T-helper 1 cell (primary cell): ENCODE measurements at regions not wholly inside any gene's neighbourhood (a gene's known extent, or its start where the extent isn't known, plus 50 kb on each side); places are given as distances from the start of the nearest gene placed in this dataset.

ENCODE experiments used
- DNase-seq, 5 donors: peaks; one replicate each; pipeline ENCODE4 v3.0.0-alpha.2; 2012 to 2020

GRCh38 chr4:152157629-152158028, 378.3 kb downstream of the FBXW7 start:
- DNase-seq, result no peak

- no peak for DNase-seq
Measured at GRCh38 chr4:152156442-152156841, 379.4 kb downstream of the FBXW7 start.

GRCh38 chr4:152155070-152155469, 380.8 kb downstream of the FBXW7 start:
- DNase-seq, result no peak

DNA sequence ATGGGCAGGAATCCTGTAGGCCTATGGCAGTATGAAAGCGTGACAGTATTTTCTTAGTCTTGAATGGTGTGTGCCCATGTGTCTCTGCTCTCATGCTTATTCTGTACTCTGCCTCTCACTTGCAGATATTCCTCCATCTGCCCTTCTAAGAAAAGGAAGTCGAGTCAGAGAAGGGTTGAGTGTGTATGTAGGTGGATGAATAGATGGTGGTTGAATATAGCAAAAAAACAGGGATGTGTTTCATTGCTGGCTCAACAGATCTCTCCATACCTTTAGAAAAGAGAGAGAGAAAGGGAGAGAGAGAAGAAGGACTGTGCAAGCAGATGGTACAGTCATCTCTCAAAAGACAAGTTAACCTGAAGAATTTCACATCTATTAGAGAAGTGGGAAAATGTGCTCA, 381.5 kb downstream of the FBXW7 start:
- DNase-seq, result no peak

DNA sequence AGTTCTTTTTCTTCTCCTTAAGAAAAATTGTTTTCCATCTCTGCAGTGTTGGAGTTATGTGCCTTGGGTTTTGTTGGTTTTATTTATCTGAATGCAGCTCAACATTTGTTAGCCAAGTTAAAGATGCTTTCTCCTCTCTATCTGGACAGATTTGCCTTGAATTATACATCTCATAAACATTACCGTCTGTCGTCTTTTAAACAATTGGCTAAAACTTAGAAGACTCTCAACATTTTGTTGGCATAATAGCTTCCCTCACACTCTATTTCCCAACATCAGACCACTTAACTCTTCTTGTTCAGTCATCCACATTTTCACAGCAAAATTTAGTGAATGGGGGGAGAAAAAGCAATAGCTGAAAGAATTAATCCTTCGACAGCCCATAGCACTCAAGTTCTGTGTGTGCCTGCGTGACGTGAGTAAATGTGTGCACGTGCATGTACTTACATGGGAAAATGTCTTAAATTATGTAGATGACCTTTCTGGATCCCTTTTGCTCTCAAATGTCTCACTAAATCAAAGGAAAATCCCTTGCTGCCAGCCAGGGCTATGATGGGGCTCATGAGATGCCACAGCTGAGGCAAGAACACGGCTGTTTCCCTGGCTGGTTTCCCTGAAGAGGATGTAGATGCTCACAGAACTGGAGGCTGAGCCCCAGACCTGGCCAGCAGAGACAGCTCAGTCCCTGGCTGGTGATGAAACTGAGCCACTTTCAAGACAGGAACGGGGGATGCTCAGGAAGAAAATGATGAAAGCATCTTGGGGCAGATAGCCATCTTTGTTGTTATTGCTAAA, 382.2 kb downstream of the FBXW7 start:
- no peak for DNase-seq

- no peak for DNase-seq
Measured at GRCh38 chr4:152150214-152150613, 385.7 kb downstream of the FBXW7 start.

GRCh38 chr4:152149745-152150144, 386.1 kb downstream of the FBXW7 start:
- no peak for DNase-seq

- no peak for DNase-seq
Measured at GRCh38 chr4:152148057-152148456, 387.2 kb upstream of the GATB start.

- DNase-seq, result no peak
Measured at GRCh38 chr4:152146244-152146643, 385.4 kb upstream of the GATB start.

- no peak for DNase-seq
Measured at GRCh38 chr4:152143806-152144205, 383.0 kb upstream of the GATB start.

DNA sequence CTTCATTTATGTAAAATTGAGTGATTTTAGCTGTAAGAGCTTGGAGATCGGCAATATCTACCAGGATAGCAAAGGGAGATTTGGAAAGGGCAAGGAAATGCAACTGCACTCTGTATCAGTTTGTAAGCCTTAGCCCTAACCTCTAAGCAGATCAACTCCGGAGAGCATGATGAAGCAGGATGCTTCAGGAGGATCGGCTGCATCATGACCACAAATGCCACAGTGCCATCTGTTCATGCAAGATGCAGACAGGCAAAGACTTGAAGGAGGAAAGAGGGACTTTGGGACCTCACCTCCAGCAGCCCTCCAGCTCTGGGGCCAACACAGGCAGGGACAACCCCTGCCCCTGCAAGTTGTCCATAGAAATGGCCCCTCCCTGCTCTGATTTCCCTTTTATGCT, 377.6 kb upstream of the GATB start:
- DNase-seq, result peak in 1 of 5 donors; percentile 66

- DNase-seq, result no peak
Measured at GRCh38 chr4:152132776-152133175, 372.0 kb upstream of the GATB start.

GRCh38 chr4:152128356-152128755, 367.5 kb upstream of the GATB start:
- DNase-seq, result no peak

GRCh38 chr4:152126238-152126637, 365.4 kb upstream of the GATB start:
- DNase-seq, result no peak

- no peak for DNase-seq
Measured at GRCh38 chr4:152118819-152119553, 358.2 kb upstream of the GATB start.

DNA sequence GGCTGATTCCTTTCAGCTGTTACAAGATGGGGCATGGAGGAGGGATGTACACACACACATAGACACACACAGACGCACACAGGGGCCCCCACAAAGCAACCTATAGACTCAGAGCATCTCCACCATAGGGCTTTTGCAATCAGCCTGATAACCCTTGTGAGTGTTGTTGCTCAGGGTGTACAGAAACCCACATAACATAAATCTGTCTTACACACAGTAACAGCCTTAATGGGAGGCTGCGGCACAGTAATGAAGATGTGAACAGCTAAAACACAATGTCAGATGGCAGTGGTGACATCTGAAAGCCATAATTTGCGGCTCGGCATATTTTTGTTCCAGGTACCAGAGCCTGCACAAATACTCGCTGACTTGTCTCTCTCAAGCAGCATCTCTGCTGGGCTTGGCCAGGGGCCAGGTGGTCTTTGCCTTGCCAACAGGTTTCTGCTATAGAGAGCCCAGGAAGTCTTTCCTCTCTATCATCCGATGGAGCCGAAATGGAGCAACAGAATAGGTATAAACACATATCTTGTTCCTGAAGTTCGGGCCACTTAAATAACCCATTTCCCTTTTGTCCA, 357.2 kb upstream of the GATB start:
- no peak for DNase-seq

GRCh38 chr4:152117520-152117919, 356.7 kb upstream of the GATB start:
- DNase-seq, result no peak

DNA sequence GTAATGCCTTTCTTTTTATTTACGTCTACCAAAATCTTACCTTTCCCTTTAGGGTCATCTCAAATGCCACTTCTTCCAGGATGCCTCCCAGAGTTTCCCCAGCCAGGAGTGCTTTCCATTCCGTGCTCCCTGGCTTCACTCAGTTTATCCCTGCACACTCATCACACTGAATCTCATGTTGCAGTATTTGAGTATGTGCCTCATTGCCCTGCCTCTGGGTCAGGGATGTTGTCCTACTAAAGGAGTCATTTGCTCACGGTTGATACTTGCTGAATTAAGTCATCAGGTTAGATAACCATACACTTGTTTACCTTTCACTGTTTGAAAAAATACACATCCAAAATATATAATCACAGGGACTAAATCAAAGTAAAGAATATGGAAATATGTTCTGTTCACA, 356.2 kb upstream of the GATB start:
- no peak for DNase-seq

- peak in 2 of 5 donors; percentile 23 to 69 for DNase-seq
Measured at GRCh38 chr4:152115794-152116193, 355.0 kb upstream of the GATB start.

DNA sequence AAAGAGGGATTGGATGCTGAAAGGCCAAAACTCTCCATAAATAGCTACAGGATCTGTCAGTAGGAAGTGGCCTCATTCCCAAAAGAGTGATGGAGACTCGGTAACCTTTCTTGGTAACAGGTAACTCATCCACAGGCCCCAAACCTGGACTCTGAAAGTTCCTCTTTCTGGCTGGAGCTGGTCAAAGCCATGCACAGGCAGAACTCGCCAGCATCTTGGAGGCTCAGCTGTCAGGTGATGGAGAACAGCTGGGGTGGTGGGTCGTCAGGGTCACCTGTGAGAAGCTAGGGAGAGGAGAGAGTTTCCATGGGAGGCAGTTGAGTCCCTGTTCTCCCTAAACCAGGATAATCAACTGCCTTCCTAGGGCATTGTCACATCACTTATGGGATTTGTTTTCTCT, 354.3 kb upstream of the GATB start:
- no peak for DNase-seq

DNA sequence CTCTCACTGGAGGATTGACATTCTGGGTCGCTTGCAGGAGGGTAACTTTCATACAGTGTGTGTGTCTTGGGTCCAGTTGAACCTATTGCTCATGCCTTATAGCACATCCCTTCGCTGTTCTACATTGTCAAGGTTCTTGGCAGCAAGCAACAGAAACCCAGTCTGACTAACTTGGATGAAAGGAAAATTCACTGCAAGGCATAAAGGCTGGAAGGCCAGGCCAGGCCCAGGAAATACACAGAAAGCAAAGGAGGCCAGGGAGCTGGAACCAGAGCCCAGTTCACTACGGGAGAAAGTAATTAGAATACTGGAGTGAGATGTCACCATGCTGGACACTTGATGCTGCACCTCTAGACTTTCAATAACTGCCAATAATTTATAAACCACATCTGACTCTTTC, 353.8 kb upstream of the GATB start:
- DNase-seq, result no peak

GRCh38 chr4:152112887-152113286, 352.1 kb upstream of the GATB start:
- no peak for DNase-seq

DNA sequence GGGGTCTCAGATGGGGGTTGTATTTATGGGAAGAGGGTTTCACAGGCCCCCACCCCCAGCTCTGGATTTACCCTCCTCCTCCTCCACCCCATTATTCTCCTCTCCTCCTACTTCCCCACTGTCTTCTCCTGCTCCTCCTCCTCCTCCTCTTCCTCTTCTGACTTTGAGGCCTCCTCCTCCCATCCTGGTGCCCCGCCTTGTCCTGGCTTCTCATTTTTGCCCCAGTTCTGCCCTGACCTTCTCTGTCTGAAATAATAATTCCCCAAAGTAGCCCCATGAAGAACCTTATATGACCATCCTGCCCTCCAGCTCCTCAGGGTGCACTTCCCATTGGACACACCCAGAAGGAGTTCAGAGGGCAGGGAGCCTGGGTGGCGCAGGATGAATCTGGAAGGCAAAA, 351.4 kb upstream of the GATB start:
- no peak for DNase-seq

- DNase-seq, result no peak
Measured at GRCh38 chr4:152110780-152111179, 350.0 kb upstream of the GATB start.
